Activated CD8-positive, alpha-beta T cell treated with anti-CD3 and anti-CD28 coated beads for 36 hours (primary cell): ENCODE measurements at regions not wholly inside any gene's neighbourhood (a gene's known extent, or its start where the extent isn't known, plus 50 kb on each side); places are given as distances from the start of the nearest gene placed in this dataset.

Source experiments
- ATAC-seq: fragments of 200-7000 bp; cut with Tn5 transposase; one replicate; pipeline ENCODE4 v1.10.0; 2021; ENCODE audit warnings: mild to moderate bottlenecking, moderate library complexity
- CTCF ChIA-PET: fragments of 350-600 bp; sonication (Branson Sonifier 250); formaldehyde crosslinking; loops from one replicate; lab custom pipeline; 2021; ENCODE audit warnings: antibody characterized with exemption; lab: Charles Lee
- POLR2A ChIA-PET: fragments of 350-600 bp; sonication (Branson Sonifier 250); formaldehyde crosslinking; loops from one replicate; lab custom pipeline; 2021; ENCODE audit warnings: antibody characterized with exemption; lab: Charles Lee
- DNase-seq: peaks from one replicate; pipeline ENCODE4 v3.0.0-alpha.2; 2020
- H3K27ac Mint-ChIP-seq: one replicate; pipeline ENCODE4 v1.8.0; 2021; ENCODE audit warnings: mild to moderate bottlenecking, mixed read lengths
- H3K27me3 Mint-ChIP-seq: one replicate; pipeline ENCODE4 v1.8.0; 2021; ENCODE audit warnings: mixed read lengths
- H3K36me3 Mint-ChIP-seq: one replicate; pipeline ENCODE4 v1.8.0; 2021; ENCODE audit warnings: low read depth, mixed read lengths
- H3K4me1 Mint-ChIP-seq: one replicate; pipeline ENCODE4 v1.8.0; 2021; ENCODE audit warnings: low read depth, mixed read lengths
- H3K4me3 Mint-ChIP-seq: one replicate; pipeline ENCODE4 v1.8.0; 2021; ENCODE audit warnings: mild to moderate bottlenecking, moderate library complexity, mixed read lengths
- H3K9me3 Mint-ChIP-seq: one replicate; pipeline ENCODE4 v1.8.0; 2021; ENCODE audit warnings: mixed read lengths
- CTCF ChIP-seq: fragments of 200-600 bp; IDR thresholded peaks from one replicate; pipeline ENCODE4 v1.8.0; 2022; ENCODE audit warnings: antibody characterized with exemption, mild to moderate bottlenecking
- intact Hi-C: fragments of 100-400 bp; cut with micrococcal nuclease; formaldehyde crosslinking; loops from one replicate; pipeline ENCODE4 v1.10.0; 2022

DNA sequence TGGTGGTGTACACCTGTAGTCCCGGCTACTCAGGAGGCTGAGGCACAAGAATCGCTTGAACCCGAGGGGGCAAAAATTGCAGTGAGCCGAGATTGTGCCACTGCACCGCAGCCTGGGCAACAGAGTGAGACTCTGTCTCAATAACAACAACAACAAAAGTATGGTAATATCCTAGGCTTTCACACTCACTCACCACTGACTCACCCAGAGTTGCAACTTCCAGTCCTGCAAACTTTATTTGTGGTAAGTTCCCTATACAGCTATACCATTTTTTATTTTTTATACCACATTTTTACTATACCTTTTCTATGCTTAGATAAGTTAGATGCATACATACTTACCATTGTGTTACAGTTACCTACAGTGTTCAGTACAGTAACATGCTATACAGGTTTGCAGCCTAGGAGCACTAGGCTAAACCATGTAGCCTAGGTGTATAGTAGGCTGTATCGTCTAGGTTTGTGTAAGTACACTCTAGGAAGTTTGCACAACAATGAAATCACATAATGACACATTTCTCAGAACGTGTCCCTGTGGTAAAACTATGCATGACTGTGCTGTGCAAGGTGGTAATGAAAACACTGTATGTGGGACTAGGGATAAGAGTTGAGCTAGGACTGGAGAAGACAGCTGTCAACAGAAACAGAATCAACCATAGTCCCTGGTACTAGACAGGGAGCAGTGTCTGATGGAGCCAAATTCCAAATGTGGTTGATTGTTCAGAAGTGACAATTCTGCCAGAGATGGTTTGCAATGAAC is 109.5 kb upstream of the RAD23B start:
- no peaks in the 10 kb centered on the region for H3K9me3 Mint-ChIP-seq
- DNase-seq (no peak), ATAC-seq (no peak)
- H3K27me3 Mint-ChIP-seq = peaks cover 8% of the 10 kb centered on the region
- ChIA-PET CTCF (interaction anchor here (0.8 to 1.9 kb wide), 3 partner anchors 10 to 167 kb away, joined by 3 to 7 read pairs (median 3); no protein-coding TSS in a partner anchor), POLR2A (no interaction called here)
- intact Hi-C loops = loop anchor here (5.0 kb wide), 1 partner anchor 36 kb away; no protein-coding TSS in a partner anchor
- no peak for TF ChIP-seq CTCF
- no peaks in the 10 kb centered on the region for H3K36me3 Mint-ChIP-seq
- H3K27ac Mint-ChIP-seq = no peak overlapping the region
- H3K4me3 Mint-ChIP-seq = no peak overlapping the region
- peaks cover 5% of the 10 kb centered on the region for H3K4me1 Mint-ChIP-seq

- DNase-seq = peak; percentile 35
Observed at GRCh38 chr9:107174441-107174840, 108.6 kb upstream of the RAD23B start.

GRCh38 chr9:107175041-107175440 is 108.0 kb upstream of the RAD23B start:
- ChIA-PET POLR2A (no interaction called here), CTCF (interaction anchor here (0.8 to 1.5 kb wide), 2 partner anchors 14 to 38 kb away, joined by 3 to 5 read pairs; no protein-coding TSS in a partner anchor)
- H3K4me1 Mint-ChIP-seq = peaks cover 5% of the 10 kb centered on the region
- ATAC-seq = no peak
- intact Hi-C loops = no loop called here
- no peak for DNase-seq
- TF ChIP-seq CTCF = no peak
- no peaks in the 10 kb centered on the region for H3K9me3 Mint-ChIP-seq
- no peak overlapping the region for H3K4me3 Mint-ChIP-seq
- H3K27ac Mint-ChIP-seq = no peak overlapping the region
- no peaks in the 10 kb centered on the region for H3K36me3 Mint-ChIP-seq
- peaks cover 14% of the 10 kb centered on the region for H3K27me3 Mint-ChIP-seq

More at GRCh38 chr9:107174441-107174840, 108.6 kb upstream of the RAD23B start:
- Mint-ChIP-seq H3K36me3 (no peaks in the 10 kb centered on the region), H3K4me3 (no peak overlapping the region), H3K27ac (no peak overlapping the region), H3K27me3 (peaks cover 9% of the 10 kb centered on the region), H3K9me3 (no peaks in the 10 kb centered on the region), H3K4me1 (peaks cover 5% of the 10 kb centered on the region)
- ChIA-PET POLR2A (no interaction called here), CTCF (interaction anchor here (0.8 to 1.5 kb wide), 3 partner anchors 13 to 167 kb away, joined by 3 to 5 read pairs (median 3); no protein-coding TSS in a partner anchor)
- intact Hi-C loops = loop anchor here (5.0 kb wide), 1 partner anchor 37 kb away; no protein-coding TSS in a partner anchor
- no peak for TF ChIP-seq CTCF
- peak; percentile 49 for ATAC-seq

DNA sequence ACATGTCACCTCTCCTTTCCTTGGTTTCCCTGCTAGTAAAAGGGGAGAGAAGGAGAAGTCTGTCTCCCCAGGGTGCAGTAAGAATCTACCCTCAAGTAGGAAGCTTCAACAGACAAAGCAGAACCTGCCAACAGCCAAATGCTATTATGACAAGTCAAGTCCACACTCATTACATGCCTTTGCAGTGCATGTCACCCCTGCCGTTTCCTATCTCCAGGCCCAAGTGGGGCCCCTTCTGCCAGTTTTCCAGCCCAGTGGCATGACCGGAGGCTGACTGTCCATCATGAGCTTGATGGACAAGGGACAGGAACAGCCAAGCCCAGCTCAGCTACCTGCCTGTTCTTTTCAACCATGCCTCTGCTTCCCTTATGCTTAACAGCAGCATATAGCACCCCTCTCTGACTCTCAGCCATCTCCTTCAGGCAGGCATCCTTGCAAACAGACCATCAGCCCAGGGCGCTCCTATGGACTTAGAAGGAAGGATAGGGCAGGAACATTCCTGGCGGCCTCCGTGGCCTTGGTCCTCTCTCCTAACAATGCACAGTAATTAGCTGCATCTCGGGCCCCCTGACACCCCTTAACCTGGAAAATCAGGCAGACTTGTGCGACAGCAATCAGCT is 107.2 kb upstream of the RAD23B start:
- CTCF ChIA-PET = no interaction called here
- POLR2A ChIA-PET = no interaction called here
- Mint-ChIP-seq H3K27ac (no peak overlapping the region), H3K4me3 (no peak overlapping the region), H3K27me3 (peaks cover 14% of the 10 kb centered on the region), H3K9me3 (no peaks in the 10 kb centered on the region), H3K36me3 (no peaks in the 10 kb centered on the region), H3K4me1 (peaks cover 5% of the 10 kb centered on the region)
- intact Hi-C loops = no loop called here
- DNase-seq (no peak), ATAC-seq (no peak)
- TF ChIP-seq CTCF = no peak
